Colon (tissue), 2 donors: ENCODE measurements at regions not wholly inside any gene's neighbourhood (a gene's known extent, or its start where the extent isn't known, plus 50 kb on each side); places are given as distances from the start of the nearest gene placed in this dataset.

Experiments used
- FAIRE-seq: peaks from 2 replicates; lab custom pipeline; 2012; peaks lifted over from hg19 to GRCh38; lab: Jason Lieb, UNC
- donor health status: control.
- donor health status: control.

DNA sequence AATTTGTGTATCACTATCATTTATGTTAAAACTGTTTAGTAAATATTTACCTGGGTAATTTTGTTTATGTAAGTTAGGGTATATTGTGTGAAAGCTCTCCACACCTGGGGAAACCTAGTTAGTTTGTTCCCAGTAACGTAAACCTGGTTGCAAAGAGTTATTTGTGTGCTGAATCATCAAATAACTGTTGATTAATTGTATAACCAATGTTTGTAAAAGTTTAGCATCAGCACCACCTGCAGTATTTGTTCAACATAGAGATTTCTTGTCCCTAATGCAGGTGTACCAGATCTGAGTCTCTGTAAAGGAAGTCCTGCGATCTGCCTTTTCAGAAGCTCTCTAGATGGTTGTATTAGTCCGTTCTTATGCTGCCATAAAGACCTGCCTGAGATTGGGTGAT lies 440.4 kb downstream of the COL12A1 start:
- no peak for FAIRE-seq

DNA sequence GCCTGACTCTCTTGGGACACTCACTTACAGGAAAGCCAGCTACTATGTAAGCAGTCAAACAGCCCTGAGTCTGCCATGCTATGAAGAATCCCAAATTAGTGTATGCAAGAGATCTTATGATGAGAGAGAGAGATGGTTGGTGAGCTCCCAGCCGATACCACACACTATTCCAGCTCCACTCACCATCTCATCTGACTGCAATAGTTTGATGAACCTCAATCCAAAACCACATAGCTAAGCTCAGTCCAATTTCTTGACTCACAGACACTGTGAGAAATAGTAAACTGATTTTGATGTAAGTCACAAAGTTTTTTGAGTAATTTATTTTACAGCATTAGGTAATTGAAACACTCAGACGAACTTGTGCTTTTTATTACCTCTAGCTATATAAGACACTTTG lies 441.4 kb downstream of the COL12A1 start:
- FAIRE-seq: no peak

DNA sequence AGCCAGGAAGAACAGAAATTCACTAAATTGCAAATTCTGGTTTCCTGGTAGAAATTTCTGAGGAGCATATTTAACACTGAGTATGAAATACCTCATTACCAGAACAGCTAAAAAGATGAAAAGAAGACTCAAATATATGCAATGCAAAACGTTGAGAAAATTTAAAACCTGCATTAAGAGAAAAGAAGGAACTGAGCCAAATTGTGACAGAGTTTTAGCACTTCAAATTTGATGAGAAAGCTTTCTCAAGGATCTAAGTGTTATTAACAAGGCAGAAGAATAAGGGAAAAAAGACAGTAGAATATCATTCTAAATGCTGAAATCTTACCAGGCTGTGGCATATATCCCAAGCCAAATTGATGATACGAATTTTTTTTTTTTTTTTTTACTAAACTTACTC lies 443.0 kb downstream of the COL12A1 start:
- FAIRE-seq: no peak

DNA sequence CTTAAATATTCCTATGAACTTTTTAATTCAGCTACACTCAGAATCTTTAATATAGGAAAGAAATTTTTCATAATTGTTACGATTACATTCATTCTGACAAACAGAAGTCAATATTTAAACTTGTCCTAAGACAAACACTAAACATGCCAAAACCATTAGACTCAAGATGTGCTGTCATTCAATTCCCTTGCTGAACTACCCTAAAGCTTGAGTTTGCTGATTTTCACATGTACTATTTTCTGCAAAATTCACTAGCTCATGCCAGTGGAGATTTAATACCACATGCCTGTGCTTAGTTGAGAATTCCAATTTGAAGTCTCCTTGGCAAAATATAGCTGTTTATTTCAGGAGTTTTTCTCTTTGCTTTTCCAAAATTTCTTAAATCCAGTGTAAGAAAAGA lies 448.0 kb downstream of the COL12A1 start:
- no peak for FAIRE-seq

DNA sequence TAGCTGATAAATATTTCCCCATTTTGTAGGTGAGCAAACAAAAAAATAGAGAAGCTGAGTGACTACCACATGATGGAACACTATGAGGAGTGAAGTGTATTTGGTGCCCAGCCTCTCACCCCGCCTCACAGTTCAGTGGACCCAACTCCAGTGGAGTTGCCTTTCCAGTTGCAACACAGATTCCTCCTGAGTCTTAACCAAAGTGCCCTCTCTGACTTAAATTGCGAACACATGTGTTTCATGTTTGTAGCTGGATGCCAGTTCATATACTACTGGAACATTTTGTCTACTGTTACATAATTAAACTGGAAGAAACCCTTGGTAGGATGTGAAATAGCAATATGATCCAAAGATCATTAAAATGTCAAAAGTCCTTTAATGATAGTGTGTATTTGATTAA lies 448.9 kb downstream of the COL12A1 start:
- FAIRE-seq: no peak

DNA sequence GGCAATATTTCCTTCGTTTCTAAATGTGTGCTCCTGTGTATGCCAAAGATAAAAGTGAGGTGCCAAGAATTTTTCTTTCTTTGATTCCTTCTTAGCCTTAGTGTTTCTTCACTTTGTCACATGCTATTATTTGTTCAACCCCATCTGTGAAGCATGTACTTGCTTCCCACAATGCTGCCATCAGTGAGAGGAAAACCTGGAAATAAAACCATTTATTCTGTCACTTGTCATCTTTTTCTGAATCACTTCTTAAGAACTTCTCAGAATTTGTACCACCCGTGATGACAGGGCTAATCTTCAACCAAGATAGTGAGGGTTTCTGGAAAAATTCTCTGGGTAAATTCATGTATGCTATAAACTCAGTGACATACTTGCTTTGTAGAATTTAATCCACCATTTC lies 450.1 kb downstream of the COL12A1 start:
- no peak for FAIRE-seq

DNA sequence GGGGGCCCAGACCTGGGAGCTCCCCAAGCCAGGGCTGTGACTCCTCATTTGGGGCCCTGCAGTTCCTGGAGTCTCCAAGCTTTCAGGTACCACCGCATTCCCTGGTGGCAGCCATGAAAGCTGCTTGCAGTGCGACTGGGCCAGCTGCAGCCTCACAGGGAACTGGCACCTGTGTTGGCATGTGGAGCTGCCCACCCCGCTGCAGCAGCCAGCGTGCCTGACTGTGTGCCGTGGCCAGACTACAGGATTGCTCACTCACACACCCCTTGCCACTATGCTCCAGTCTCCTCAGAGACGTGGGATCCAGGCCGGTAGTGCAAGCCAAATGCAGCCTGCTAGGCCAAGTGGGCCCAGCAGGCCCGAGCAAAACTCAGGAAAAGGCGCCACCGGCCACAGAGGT lies 450.7 kb downstream of the COL12A1 start:
- FAIRE-seq: no peak

DNA sequence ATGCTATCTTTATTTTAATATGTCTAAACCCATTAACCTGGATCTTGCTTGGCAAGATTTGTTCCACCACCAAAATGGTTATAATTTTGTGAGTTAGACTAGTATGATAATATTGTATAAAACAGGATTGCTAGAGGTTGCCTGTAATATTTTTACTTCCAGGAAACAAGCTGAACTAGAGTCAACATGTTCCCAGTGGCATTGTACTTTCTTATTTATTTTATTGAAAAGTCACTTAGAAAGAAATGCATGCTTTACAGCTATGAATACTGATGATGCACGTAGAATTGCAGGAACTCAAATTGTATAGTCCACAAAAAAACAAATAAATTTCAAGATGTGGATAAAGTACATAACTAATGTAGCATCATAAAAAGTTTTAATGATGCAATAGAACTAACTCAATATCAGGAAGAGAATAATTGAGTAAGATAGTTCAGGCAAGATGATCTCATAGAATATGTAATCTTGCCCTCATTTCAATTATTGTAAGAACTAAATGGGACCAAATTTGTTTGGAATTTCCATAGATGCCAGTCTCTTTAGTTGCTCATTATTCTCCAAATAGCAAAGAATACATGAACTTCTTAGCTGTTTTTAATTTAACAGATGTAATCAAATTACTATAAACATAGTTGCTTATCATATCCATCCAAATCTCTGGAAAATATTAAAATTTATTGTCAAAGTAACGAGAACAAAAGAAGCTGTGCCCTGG lies 451.8 kb downstream of the COL12A1 start:
- FAIRE-seq: no peak

DNA sequence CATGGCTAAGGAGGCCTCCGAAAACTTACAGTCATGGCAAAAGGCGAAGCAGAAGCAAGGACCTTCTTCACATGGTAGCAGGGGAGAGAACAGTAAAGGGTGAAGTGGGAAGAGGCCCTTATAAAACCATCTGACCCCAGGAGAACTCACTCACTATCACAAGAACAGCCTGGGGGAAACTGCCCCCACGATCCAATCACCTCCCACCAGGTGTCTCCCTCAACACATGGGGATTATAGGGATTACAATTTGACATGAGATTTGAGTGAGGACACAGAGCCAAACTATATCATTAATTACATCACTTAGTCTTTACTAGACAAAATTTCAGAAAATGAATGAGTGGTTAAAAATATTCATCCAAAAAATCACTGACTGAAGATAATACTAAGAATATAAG lies 453.6 kb downstream of the COL12A1 start:
- FAIRE-seq: no peak

DNA sequence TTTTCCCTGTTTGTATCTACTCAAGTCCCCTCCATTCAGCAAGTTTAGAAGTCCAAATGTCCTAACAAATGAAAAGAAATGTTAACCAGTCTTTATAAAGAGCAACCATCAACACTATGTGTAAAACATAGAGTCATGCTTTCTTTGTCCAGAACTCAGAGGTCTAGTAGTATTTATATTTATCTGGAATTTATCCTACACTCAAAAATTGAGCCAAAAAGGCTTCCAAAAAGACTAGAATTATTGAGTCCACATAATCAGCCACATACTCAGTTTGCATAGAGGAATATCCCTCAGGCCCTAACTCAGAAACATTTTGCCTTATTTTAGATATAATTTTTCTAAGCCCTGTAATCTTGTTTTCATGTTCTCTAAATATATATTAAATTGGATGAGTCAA lies 455.0 kb downstream of the COL12A1 start:
- no peak for FAIRE-seq

DNA sequence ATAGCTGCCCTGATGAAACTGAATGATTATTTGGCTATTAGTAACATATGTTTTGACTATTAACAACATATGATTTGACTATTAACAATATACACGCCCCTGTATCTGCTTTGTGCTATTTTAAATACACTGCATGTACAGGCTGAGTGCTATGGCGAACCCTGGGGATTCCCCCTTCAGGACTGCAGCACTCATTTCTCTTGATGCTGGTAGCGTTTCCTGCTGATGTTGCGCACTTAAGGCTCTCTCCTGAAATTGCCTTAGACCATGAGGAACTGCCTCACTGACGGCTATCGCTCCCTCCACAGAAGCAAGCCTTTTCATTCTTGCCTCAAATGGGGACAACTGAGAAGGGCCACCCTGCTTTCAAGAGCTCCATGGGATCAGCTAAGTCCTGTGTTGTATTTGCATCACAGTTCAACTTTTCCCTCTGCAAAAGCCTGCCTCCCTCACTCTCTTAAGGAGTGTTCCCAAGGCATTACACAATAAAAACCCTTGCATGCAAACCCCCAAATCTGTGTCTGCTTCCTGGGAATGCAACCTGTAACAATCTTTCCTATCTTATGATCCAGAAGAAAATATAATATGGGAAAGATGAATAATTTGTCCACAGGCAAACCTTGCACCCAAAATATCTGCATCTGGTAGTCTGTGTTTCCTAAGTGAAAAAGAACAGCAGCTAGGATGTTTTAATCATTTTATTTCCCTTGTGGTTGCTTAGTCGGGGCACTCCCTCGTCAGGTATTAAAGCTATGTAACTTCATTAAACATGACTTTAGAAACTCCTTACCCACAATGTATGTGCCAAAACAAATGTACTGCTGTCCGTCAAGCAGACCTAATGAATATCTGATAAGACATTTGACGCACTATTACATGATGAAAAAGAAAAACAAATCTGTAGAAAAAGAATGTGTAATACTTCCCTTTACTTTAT lies 456.4 kb downstream of the COL12A1 start:
- no peak for FAIRE-seq

DNA sequence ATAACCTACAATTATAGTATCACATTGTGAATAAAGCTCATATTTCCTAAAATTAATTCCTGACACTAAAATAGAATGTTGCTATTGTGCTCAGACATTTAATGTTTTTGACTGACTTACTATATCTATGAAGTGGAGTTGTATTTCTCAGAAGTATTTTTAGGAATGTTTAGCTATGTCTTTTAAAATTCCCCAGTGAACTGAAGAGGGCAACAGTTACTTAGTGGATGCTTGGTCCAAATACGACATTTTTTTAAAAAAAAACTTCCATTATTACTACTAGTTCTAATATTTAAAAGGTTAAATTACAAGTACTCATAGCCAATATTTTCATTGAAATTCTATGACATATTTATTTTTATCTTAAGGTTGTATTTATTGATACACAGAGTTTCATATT lies 460.2 kb downstream of the COL12A1 start:
- FAIRE-seq: no peak

DNA sequence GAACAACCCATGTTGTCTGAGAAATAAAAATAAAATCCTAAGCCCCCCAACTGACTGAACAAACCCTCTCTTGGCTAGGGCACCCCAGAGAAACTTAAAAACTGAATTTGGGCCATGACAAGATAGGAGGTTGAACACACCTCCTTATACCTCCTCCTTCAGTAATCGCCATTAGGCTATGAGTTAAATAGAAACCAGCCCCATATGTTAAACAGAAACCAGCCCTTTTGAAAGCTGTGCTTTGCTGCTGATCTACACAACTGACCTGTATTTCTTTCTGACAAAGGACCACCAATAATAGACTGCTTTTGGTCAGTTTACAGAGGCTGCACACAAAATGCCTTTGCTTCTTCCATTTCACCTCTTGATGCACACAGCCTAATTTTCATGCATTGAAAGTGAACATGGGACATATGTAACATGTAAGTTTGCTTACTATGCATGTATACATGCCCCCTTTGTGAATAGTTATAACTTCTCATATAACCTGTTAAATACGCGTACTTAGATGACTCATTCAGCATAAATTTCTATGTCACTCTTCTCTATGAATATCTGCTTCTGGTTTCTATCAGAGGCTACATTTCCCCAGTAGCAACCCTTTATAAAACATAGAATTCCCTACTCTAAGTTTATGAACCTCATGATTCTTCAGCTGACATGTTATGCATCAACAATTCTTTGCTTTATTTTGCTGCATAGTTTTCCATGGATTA lies 462.9 kb downstream of the COL12A1 start:
- FAIRE-seq: no peak

DNA sequence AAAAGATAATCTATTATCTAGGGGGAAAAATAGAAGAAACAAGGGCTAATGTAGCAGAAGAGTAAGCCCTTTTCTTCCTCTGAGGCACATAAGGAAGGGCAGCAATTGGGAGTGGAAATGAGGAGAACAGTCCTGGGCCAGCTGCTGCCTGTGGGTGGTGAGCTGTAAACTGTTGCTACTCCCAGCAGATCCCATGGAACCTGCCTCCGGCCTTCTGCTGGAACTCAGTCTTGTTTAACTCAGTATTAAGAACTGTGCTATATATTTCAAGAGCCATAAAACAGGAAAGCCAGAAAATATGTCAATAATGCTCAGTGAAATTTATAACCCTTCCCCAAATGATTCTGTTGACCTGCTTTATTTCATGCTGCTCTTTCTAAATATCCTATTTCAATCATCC lies 464.2 kb downstream of the COL12A1 start:
- no peak for FAIRE-seq

DNA sequence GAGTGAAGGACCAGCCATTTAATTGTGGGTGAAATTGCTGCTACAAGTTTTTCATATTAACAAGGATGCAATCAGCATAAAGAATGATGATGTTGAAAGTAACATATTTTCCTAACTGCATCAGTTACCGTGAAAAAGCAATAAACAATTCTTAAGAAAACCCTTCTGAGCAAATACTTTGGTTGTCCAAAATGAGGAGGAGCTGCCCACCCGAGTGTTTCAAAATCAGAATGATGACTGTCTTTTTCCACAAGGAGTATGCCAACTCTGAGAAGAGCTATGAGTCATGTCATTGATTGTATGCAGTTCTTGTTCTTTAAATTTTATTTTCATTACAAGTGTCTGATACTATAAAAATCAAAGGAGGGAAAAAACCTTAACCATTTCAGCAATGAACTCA lies 470.5 kb downstream of the COL12A1 start:
- no peak for FAIRE-seq

DNA sequence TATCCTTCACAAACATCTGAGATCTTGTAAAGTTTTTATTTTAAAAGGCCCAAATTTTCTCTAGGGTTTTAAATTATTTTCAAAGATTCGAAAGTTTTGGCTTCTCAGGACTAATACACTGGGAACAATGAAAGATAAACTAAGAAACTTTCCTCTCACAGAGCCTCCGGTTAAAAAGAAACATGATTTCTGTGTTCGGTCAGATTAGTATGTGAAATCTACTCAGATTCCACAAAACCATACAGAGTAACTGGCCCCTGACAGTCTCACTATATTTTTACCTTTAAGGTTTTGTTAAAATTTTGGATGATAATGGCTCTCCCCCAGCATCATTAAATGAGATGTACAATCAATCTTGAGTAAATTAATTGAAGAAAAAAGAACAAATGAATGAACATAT lies 471.0 kb downstream of the COL12A1 start:
- no peak for FAIRE-seq

DNA sequence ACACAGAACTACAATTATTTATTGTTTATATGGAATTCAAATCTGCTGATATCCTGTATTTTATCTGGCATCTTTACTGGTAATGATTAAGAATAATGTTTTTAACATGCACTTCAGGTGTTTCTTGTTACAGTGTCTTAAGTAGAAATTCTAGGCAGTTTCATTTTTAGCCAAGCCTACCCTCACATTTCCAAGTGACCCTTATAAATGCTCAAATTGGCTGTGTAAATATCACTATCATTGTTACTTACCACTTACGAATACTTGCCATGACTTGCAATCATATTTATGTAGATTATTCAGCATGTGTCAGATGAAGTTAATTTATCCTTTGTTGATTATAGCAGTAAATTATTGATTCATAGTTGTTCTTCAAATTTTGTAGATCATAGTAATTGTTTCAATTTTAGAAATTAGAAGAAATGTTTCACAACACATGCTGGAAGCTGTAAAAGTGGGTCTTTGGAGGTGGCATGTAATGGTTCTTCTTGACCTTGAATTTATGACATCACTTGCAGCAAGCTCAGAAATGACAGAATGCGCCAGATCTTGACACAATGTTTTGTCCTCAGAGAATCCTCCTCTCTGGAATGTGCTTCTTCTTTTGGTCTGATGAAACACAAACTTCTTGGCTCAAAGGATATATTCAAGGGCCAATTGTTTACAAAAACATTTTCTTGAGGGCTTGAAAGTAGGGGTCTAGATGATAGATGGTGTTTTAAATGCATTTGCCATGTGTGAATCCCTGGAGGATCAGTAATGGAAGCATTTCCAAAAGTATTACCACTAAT lies 471.8 kb downstream of the COL12A1 start:
- FAIRE-seq: no peak

DNA sequence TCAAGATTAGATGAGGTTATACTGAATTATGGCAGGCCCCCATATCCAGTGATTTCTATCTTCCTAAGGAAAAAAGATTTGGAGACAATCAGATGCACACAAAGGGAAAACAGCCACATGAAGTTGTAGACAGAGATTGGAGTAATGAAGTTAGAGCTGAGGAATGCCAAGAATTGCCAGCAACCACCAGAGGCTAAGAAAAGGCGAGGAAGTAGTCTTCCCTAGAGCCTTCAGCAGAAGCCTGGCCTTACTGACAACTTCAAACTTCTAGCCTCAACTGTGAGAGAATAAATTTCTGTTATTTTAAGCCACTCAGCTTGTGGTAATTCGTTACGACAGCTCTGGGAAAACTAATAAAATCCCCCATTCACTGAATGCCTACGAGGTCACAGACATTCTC lies 473.9 kb downstream of the COL12A1 start:
- no peak for FAIRE-seq

DNA sequence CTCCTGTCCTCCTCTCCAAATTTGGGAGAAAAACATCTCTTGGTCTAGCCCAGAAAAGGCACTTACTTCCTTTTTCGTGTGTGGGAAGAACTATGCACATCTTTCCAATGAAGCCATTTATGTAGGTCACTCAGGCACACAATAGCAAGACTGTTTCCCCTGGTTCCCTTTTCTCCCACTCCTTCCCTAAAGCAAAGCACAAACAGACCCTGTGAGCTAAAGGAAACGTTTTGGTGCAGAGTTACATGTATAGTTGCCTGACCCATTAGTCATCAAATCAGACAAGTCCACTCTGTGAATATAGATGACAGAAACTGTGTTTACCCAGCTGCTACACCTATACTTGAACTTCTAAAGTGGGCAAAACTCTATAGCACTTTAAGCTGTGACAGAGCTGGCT lies 474.6 kb downstream of the COL12A1 start:
- no peak for FAIRE-seq

DNA sequence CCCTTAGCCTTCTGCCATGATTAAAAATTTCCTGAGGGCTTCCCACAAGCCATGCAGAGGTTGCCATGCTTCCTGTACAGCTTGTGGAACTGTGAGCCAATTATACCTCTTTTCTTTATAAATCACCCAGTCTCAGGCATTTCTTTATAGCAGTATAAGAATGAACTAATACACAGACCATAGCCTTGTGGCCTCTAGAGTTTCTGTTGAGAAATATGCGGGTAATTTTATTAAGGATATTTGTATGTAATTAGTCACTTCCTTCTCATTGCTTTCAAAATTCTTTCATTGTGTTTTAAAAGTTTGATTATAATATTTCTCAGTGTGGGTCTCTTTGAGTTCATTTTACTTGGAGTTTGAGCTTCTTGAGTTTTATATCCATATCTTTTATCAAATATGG lies 484.9 kb downstream of the COL12A1 start:
- FAIRE-seq: no peak

DNA sequence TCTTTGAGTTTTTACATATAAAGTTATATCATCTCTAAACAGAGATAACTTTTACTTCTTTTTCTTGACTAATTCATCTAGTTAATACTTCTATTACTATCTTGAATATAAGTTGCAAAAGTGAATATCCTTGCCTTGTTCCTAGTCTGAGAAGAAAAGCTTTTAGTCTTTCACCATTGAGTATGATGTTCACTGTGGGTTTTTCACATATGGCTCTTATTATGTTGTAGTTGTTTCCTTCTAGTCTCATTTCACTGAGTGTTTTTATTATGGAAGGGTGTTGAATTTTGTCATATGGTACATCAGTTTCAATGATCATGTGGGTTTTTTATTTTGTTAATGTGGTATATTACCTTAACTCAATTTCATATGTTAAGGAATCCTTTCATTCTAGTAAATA lies 488.3 kb downstream of the COL12A1 start:
- FAIRE-seq: no peak
